ENCODE measurements at regions not wholly inside any gene's neighbourhood (a gene's known extent, or its start where the extent isn't known, plus 50 kb on each side); places are given as distances from the start of the nearest gene placed in this dataset.

- TF ChIP-seq CTCF (IDR thresholded peaks at IDR 0.05) (no peak), EP300 (IDR thresholded peaks at IDR 0.05; ENCODE audit: low read depth) (no peak), POLR2A (IDR thresholded peaks at IDR 0.05) (no peak), POLR2AphosphoS5 (IDR thresholded peaks at IDR 0.05) (no peak)
Observed at GRCh38 chr18:34115409-34116081, 109.2 kb downstream of the NOL4 start.
